HL-60 (cell line): ENCODE measurements at regions not wholly inside any gene's neighbourhood (a gene's known extent, or its start where the extent isn't known, plus 50 kb on each side); places are given as distances from the start of the nearest gene placed in this dataset.

Experiments
- DNase-seq, 2 experiments: peaks; one replicate each; pipeline ENCODE4 v3.0.0-alpha.2; 2010 to 2020; ENCODE audit warnings: low read depth in 1 of 2, low spot score in 1 of 2
- H3K27ac ChIP-seq: fragments of 250-450 bp; sonication (Bioruptor Pico); replicated peaks from 2 replicates; pipeline ENCODE4 v1.5.1; 2020; ENCODE audit warnings: mild to moderate bottlenecking, moderate library complexity
- H3K27me3 ChIP-seq: fragments of 250-450 bp; sonication (Bioruptor Pico); 2 replicates; pipeline ENCODE4 v1.5.1; 2021; ENCODE audit warnings: mild to moderate bottlenecking, moderate library complexity; ENCODE audit not compliant: insufficient read depth, poor library complexity, severe bottlenecking
- H3K4me3 ChIP-seq: replicated peaks from 2 replicates; pipeline ENCODE4 v1.5.1; 2011; ENCODE audit warnings: mild to moderate bottlenecking, control low read depth, low read length; ENCODE audit not compliant: insufficient read depth
- GABPA ChIP-seq: IDR thresholded peaks from 2 replicates; pipeline ENCODE4 v1.6.1; 2012; ENCODE audit warnings: low read depth
- POLR2AphosphoS5 ChIP-seq: IDR thresholded peaks from 2 replicates; pipeline ENCODE4 v1.6.1; 2012; ENCODE audit warnings: low read depth
- SPI1 ChIP-seq: IDR thresholded peaks from 2 replicates; pipeline ENCODE4 v1.6.1; 2012; ENCODE audit warnings: low read depth, mild to moderate bottlenecking, borderline replicate concordance
- TF ChIP-seq, protein P1 (sequence below): IDR thresholded peaks from 2 replicates; pipeline ENCODE4 v1.6.1; 2012; ENCODE audit warnings: low read depth; ENCODE audit not compliant: insufficient replicate concordance
- TF ChIP-seq, protein P2 (sequence below): IDR thresholded peaks from one replicate; pipeline ENCODE4 v1.5.1; 2011; ENCODE audit warnings: low read length, control low read depth, inconsistent platforms; ENCODE audit not compliant: insufficient read depth

DNA sequence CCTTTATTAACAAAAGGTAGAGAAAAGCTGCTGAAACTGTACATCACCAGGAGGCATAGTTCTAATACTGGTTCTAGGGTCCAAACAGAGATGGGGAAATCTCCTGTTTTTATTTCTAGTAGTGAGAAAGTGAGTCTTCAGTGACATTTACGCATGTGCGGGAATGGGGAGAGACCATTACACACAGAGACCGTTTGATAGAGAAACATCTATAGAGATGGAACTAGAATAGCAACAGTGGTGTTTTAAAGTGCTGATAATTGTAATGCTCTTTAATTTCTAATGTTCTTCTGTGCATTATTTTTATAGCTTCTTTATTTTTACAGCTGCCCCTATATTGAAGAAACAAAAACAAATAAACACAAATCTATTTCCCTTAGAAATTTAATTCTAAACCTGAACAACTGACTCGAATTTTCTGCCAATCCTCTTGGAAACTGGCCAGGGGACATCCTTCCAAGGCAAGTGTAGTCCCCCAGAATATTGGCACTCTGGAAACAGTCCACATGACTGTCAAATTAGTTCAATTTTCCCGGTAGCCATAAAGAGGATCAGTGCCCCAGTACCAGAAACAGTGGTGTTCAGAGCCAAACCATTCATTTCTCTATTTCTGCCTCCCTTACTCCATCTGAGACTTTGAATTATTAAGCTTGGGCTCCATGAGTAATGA lies 260.9 kb downstream of the ICOS start:
- no peaks in the 10 kb centered on the region for H3K27me3 ChIP-seq
- DNase-seq, result no peak
- H3K4me3 ChIP-seq, result no peak overlapping the region
- H3K27ac ChIP-seq, result no peak overlapping the region
- TF ChIP-seq GABPA, result no peak
- TF ChIP-seq, protein P1, sequence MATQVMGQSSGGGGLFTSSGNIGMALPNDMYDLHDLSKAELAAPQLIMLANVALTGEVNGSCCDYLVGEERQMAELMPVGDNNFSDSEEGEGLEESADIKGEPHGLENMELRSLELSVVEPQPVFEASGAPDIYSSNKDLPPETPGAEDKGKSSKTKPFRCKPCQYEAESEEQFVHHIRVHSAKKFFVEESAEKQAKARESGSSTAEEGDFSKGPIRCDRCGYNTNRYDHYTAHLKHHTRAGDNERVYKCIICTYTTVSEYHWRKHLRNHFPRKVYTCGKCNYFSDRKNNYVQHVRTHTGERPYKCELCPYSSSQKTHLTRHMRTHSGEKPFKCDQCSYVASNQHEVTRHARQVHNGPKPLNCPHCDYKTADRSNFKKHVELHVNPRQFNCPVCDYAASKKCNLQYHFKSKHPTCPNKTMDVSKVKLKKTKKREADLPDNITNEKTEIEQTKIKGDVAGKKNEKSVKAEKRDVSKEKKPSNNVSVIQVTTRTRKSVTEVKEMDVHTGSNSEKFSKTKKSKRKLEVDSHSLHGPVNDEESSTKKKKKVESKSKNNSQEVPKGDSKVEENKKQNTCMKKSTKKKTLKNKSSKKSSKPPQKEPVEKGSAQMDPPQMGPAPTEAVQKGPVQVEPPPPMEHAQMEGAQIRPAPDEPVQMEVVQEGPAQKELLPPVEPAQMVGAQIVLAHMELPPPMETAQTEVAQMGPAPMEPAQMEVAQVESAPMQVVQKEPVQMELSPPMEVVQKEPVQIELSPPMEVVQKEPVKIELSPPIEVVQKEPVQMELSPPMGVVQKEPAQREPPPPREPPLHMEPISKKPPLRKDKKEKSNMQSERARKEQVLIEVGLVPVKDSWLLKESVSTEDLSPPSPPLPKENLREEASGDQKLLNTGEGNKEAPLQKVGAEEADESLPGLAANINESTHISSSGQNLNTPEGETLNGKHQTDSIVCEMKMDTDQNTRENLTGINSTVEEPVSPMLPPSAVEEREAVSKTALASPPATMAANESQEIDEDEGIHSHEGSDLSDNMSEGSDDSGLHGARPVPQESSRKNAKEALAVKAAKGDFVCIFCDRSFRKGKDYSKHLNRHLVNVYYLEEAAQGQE, result no peak
- TF ChIP-seq, protein P2, sequence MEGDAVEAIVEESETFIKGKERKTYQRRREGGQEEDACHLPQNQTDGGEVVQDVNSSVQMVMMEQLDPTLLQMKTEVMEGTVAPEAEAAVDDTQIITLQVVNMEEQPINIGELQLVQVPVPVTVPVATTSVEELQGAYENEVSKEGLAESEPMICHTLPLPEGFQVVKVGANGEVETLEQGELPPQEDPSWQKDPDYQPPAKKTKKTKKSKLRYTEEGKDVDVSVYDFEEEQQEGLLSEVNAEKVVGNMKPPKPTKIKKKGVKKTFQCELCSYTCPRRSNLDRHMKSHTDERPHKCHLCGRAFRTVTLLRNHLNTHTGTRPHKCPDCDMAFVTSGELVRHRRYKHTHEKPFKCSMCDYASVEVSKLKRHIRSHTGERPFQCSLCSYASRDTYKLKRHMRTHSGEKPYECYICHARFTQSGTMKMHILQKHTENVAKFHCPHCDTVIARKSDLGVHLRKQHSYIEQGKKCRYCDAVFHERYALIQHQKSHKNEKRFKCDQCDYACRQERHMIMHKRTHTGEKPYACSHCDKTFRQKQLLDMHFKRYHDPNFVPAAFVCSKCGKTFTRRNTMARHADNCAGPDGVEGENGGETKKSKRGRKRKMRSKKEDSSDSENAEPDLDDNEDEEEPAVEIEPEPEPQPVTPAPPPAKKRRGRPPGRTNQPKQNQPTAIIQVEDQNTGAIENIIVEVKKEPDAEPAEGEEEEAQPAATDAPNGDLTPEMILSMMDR, result no peak

DNA sequence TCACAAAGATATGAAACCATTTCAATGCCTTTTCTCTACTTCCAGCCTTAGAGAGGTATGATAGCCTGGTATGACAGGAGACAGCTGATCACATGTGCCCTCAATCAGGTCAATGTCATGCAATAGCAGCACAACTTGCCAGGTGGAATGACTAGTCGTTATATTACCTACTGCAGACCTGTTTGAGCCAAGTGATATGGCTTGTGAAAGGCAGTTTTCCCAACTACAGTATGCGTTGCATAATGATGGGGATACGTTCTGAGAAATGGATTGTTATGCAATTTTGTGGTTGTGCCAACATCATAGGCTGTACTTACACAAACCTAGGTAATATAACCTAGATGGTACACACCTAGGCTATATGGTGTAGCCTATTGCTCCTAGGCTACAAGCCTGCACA lies 262.8 kb downstream of the ICOS start:
- no peaks in the 10 kb centered on the region for H3K27me3 ChIP-seq
- H3K4me3 ChIP-seq, result no peak overlapping the region
- TF ChIP-seq GABPA, result no peak
- TF ChIP-seq SPI1, result no peak
- TF ChIP-seq, protein P2, result no peak
- TF ChIP-seq POLR2AphosphoS5, result no peak
- TF ChIP-seq, protein P1, result no peak
- peak in 1 of 2 experiments; percentile 1 for DNase-seq
- H3K27ac ChIP-seq, result no peak overlapping the region

DNA sequence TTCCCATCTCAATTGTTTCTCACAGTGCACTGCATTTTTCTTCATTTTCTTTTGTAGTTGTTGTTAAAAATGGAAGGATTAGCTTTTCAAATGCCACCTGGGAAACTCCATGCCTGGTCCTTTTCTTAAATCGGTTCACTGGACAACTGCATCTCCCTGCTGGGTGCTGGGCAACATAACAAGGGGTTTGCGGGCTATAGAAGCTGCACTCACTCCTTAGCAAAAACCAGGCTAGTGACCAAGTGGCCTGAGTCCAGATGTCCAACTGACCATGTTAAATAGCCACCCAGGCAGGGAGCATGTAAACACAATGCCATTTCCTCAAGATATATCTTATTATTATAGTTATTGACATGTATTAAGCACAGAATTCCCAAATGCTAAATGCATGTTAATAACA lies 264.9 kb downstream of the ICOS start:
- no peak overlapping the region for H3K27ac ChIP-seq
- H3K27me3 ChIP-seq, result no peaks in the 10 kb centered on the region
- TF ChIP-seq SPI1 (no peak), POLR2AphosphoS5 (no peak), GABPA (no peak)
- TF ChIP-seq, protein P1, result no peak
- TF ChIP-seq, protein P2, result no peak
- no peak for DNase-seq
- no peak overlapping the region for H3K4me3 ChIP-seq
